Right lobe of liver (tissue), 6 donors: ENCODE measurements at regions not wholly inside any gene's neighbourhood (a gene's known extent, or its start where the extent isn't known, plus 50 kb on each side); places are given as distances from the start of the nearest gene placed in this dataset.

ENCODE experiments used
- ATAC-seq, 4 donors: fragments of 200-7000 bp; cut with Tn5 transposase; one replicate each; pipeline ENCODE4 v1.9.1; 2020; ENCODE audit warnings: mild to moderate bottlenecking in 4 of 4, moderate library complexity in 4 of 4
- DNase-seq, 3 donors: peaks; one replicate each; pipeline ENCODE4 v3.0.0-alpha.2; 2020
- H3K27ac ChIP-seq, 3 donors: fragments of 200-600 bp; one replicate each; pipeline ENCODE4 v1.8.0; 2022
- H3K27me3 ChIP-seq, 2 donors: fragments of 200-600 bp; one replicate each; pipeline ENCODE4 v1.8.0; 2022
- H3K36me3 ChIP-seq, 4 donors: fragments of 200-600 bp; sonication (generic) in 1 of 4; one replicate each; pipeline versions ENCODE4 v1.5.1 to v1.8.0; 2017 to 2022; ENCODE audit warnings: control low read depth in 1 of 4
- H3K4me1 ChIP-seq, 4 donors: fragments of 200-600 bp; sonication (generic) in 1 of 4; one replicate each; pipeline versions ENCODE4 v1.5.1 to v1.8.0; 2017 to 2022; ENCODE audit warnings: control low read depth in 1 of 4
- H3K4me3 ChIP-seq, 3 donors: fragments of 200-600 bp; one replicate each; pipeline ENCODE4 v1.8.0; 2022
- H3K9me3 ChIP-seq, 4 donors: fragments of 200-600 bp; sonication (generic) in 1 of 4; one replicate each; pipeline versions ENCODE4 v1.5.1 to v1.8.0; 2017 to 2022; ENCODE audit warnings: control low read depth in 1 of 4
- CTCF ChIP-seq, 4 donors: fragments of 200-600 bp in 3 of 4; fragments of 450-650 bp in 1 of 4; IDR thresholded peaks; one replicate each; pipeline versions ENCODE4 v1.5.1 to v1.8.0; 2016 to 2022; ENCODE audit warnings: antibody characterized with exemption in 4 of 4, mild to moderate bottlenecking in 2 of 4
- POLR2A ChIP-seq: fragments of 450-650 bp; IDR thresholded peaks from one replicate; pipeline ENCODE4 v1.6.1; 2017; ENCODE audit warnings: antibody characterized with exemption, mild to moderate bottlenecking
- WGBS: methylation state at CpG from one replicate; pipeline ENCODE4 v1.1.6; 2018; ENCODE audit warnings: low coverage, low lambda C conversion rate; ENCODE audit not compliant: insufficient coverage; ENCODE audit errors: missing lambda C conversion rate; 5-methylcytosine and 5-hydroxymethylcytosine counted together
- intact Hi-C, 2 donors: fragments of 100-400 bp; cut with DNase I; formaldehyde crosslinking; loops; one replicate each; pipeline versions ENCODE4 v1.11.2 to v1.14.1; 2022
- donor health status: DM: no; HTN: yes; CAD: no.
- donor health status: DM: no; HTN: no; CAD: no.
- donor health status: DM: no; HTN: no; CAD: no.
- donor health status: DM: no; HTN: yes; CAD: no.
- donor health status: DM: no; HTN: yes; CAD: no.

DNA sequence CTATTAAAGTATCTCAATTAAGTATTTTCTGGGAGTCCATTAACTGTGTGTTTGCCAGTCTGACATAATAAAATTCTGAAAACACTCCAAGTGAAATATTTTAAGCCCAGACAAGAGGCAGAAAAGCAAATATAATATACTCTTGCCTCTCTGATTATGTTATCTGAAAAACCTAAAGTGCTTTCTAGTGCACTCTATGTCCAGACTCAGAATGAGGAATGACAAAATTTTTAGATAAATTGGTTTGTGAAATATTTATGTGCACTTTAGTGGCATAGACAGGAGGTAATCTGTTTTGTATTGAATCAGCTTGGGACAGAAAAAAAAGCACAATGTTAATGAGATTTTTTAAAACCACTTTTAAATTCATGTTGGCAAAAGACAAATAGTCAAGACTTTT is 508.2 kb upstream of the SUCLG2 start:
- intact Hi-C loops: no loop called here
- ATAC-seq: no peak

DNA sequence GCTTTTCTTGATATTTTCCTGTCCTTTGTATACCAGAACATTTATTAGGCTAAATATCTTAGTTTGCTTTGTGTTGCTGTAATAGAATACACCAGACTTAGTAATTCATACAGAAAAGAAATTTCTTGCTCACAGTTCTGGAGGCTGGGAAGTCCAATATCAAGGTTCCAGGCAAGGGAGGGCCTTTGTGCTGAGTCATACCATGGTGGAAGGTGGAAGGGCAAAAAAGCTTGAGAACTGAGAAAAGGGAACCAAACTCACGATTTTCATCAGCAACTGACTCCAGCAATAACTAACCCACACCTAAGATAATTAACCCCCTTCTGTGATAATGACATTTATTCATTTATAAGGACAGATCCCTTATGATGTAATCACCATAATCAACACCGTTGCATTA is 496.9 kb upstream of the SUCLG2 start:
- no peaks in the 10 kb centered on the region for H3K27me3 ChIP-seq
- DNase-seq: no peak
- no peak for ATAC-seq
- H3K27ac ChIP-seq: no peak overlapping the region
- H3K4me1 ChIP-seq: no peaks in the 10 kb centered on the region
- H3K36me3 ChIP-seq: no peaks in the 10 kb centered on the region
- intact Hi-C loops: no loop called here
- 58% methylated on average over 2 of the region's 2 CpGs for WGBS
- no peaks in the 10 kb centered on the region for H3K9me3 ChIP-seq
- no peak overlapping the region for H3K4me3 ChIP-seq
- no peak for TF ChIP-seq POLR2A
- TF ChIP-seq CTCF (IDR thresholded peaks at IDR 0.05): no peak

More for the DNA sequence above, 508.2 kb upstream of the SUCLG2 start:
- H3K4me3 ChIP-seq: no peak overlapping the region
- no peaks in the 10 kb centered on the region for H3K27me3 ChIP-seq
- H3K36me3 ChIP-seq: no peaks in the 10 kb centered on the region
- no peaks in the 10 kb centered on the region for H3K4me1 ChIP-seq
- TF ChIP-seq CTCF (IDR thresholded peaks at IDR 0.05) (no peak), POLR2A (no peak)
- H3K9me3 ChIP-seq: no peaks in the 10 kb centered on the region
- no peak overlapping the region for H3K27ac ChIP-seq
- no peak for DNase-seq

GRCh38 chr3:68148447-68148846 is 494.0 kb upstream of the SUCLG2 start:
- H3K4me3 ChIP-seq: no peak overlapping the region
- H3K36me3 ChIP-seq: no peaks in the 10 kb centered on the region
- no peaks in the 10 kb centered on the region for H3K9me3 ChIP-seq
- H3K27me3 ChIP-seq: no peaks in the 10 kb centered on the region
- no peaks in the 10 kb centered on the region for H3K4me1 ChIP-seq
- TF ChIP-seq CTCF (IDR thresholded peaks at IDR 0.05) (no peak), POLR2A (no peak)
- ATAC-seq (no peak), DNase-seq (no peak)
- 60% methylated on average over 5 of the region's 5 CpGs for WGBS
- H3K27ac ChIP-seq: no peak overlapping the region
- intact Hi-C loops: no loop called here

DNA sequence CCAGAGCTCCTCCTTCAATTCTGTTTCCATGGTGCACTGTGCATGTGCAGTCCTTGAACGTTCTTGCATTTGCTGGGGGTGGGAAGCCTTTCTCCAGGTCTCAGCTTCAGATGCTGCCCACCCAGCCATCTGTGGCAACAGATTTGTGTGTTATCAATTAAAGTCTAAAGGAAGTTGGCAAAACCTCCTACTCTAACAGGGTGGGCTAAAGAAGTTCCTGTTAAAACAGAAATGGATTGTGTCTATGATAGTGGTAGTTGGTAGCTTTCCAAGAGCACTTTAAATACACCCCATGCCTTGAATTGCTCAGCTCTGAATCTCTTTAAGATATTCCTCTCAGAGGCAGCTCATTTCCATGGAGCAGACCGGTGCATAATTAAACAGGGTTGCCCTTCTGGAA is 488.0 kb upstream of the SUCLG2 start:
- 52% methylated on average over 2 of the region's 2 CpGs for WGBS
- Histone ChIP-seq H3K9me3 (no peaks in the 10 kb centered on the region), H3K4me3 (no peak overlapping the region), H3K27me3 (no peaks in the 10 kb centered on the region), H3K27ac (no peak overlapping the region), H3K36me3 (no peaks in the 10 kb centered on the region), H3K4me1 (no peaks in the 10 kb centered on the region)
- ATAC-seq (no peak), DNase-seq (no peak)
- no peak for TF ChIP-seq POLR2A
- intact Hi-C loops: no loop called here

DNA sequence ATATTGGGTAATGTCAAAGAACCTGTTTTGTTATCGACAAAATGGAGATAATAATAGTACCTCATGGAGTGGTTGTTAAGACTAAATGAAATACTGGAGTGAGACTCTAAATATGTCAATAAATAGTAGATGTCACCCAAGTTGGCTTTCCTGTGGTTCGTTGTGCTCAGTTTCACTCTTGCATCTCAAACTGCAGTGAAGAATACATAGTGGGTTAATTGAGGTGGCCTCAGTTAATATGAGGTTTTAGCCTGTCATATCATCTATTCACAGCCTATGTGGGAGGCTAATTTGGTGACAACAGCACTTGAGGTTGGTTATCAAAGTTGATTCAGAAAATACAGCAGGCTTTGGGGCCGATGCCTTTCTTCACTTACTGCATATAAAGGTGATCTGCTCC is 485.5 kb upstream of the SUCLG2 start:
- Histone ChIP-seq H3K4me1 (no peaks in the 10 kb centered on the region), H3K4me3 (no peak overlapping the region), H3K27ac (no peak overlapping the region), H3K27me3 (no peaks in the 10 kb centered on the region), H3K9me3 (no peaks in the 10 kb centered on the region), H3K36me3 (no peaks in the 10 kb centered on the region)
- 68% methylated on average over 3 of the region's 3 CpGs for WGBS
- DNase-seq: no peak
- intact Hi-C loops: no loop called here
- ATAC-seq: no peak
- no peak for TF ChIP-seq CTCF (IDR thresholded peaks at IDR 0.05)
- no peak for TF ChIP-seq POLR2A
